HEK293 (cell line): ENCODE measurements at regions not wholly inside any gene's neighbourhood (a gene's known extent, or its start where the extent isn't known, plus 50 kb on each side); places are given as distances from the start of the nearest gene placed in this dataset.

Experiments
- CTCF ChIA-PET: fragments of 350-600 bp; formaldehyde crosslinking; extraction: SDS; loops from one replicate; lab custom pipeline; 2021; ENCODE audit warnings: antibody characterized with exemption; lab: Yijun Ruan, JAX
- POLR2A ChIA-PET: fragments of 300-600 bp; formaldehyde crosslinking; extraction: SDS; loops from one replicate; lab custom pipeline; 2020; ENCODE audit warnings: antibody characterized with exemption, inconsistent platforms; lab: Yijun Ruan, JAX
- H3K27ac ChIP-seq: fragments of 200-500 bp; sonication (Bioruptor generic); 2 replicates; pipeline ENCODE4 v1.5.1; 2014; ENCODE audit warnings: low read depth, low read length, control low read depth, inconsistent platforms; ENCODE audit errors: extremely low read depth
- H3K36me3 ChIP-seq, 2 experiments: fragments of 200-500 bp in 1 of 2; sonication (Bioruptor generic) in 1 of 2; 1 replicate in 1 of 2; 2 replicates in 1 of 2; pipeline ENCODE4 v1.5.1; 2014 to 2017; ENCODE audit warnings: inconsistent platforms in 2 of 2, low read length in 2 of 2; ENCODE audit not compliant: control insufficient read depth in 2 of 2, insufficient read depth in 1 of 2
- H3K4me1 ChIP-seq: fragments of 200-500 bp; sonication (Bioruptor generic); 2 replicates; pipeline ENCODE4 v1.5.1; 2014; ENCODE audit warnings: mild to moderate bottlenecking, low read length, inconsistent platforms; ENCODE audit not compliant: control insufficient read depth, insufficient read depth
- H3K4me3 ChIP-seq: 2 replicates; pipeline ENCODE4 v1.5.1; 2011; ENCODE audit warnings: low read depth, mild to moderate bottlenecking, control low read depth, low read length, moderate library complexity
- H3K9me3 ChIP-seq: fragments of 200-500 bp; sonication (Bioruptor generic); 2 replicates; pipeline ENCODE4 v1.5.1; 2014; ENCODE audit warnings: low read depth, low read length, inconsistent platforms; ENCODE audit not compliant: control insufficient read depth, insufficient read depth
- MEIS1 ChIP-seq: sonication (generic); formaldehyde crosslinking; IDR thresholded peaks from 2 replicates; pipeline ENCODE4 v1.8.1; 2022; ENCODE audit warnings: missing genetic modification reagents, mild to moderate bottlenecking, borderline replicate concordance
- PRDM1 ChIP-seq: fragments of 450-650 bp; formaldehyde crosslinking; IDR thresholded peaks from 2 replicates; pipeline ENCODE4; 2016; ENCODE audit warnings: missing biosample characterization, missing genetic modification characterization
- SETDB1 ChIP-seq: IDR thresholded peaks from one replicate; pipeline ENCODE4 v1.6.1; 2017; ENCODE audit warnings: mild to moderate bottlenecking, low read length, moderate library complexity, mixed read lengths; ENCODE audit not compliant: insufficient read length
- TRIM28 ChIP-seq: IDR thresholded peaks from 2 replicates; pipeline ENCODE4 v1.6.1; 2011; ENCODE audit warnings: low read length, control low read depth, borderline replicate concordance
- ZFHX2 ChIP-seq: fragments of 450-650 bp; formaldehyde crosslinking; conservative IDR thresholded peaks from 2 replicates; pipeline ENCODE4 v1.5.1; 2016; ENCODE audit warnings: missing biosample characterization, missing genetic modification characterization
- ZFP37 ChIP-seq: fragments of 450-650 bp; formaldehyde crosslinking; IDR thresholded peaks from 2 replicates; pipeline ENCODE4 v1.5.1; 2016; ENCODE audit warnings: missing biosample characterization, missing genetic modification characterization
- ZFP41 ChIP-seq: fragments of 450-650 bp; formaldehyde crosslinking; IDR thresholded peaks from 2 replicates; pipeline ENCODE4 v1.5.1; 2016; ENCODE audit warnings: missing biosample characterization, missing genetic modification characterization, borderline replicate concordance
- ZNF211 ChIP-seq: fragments of 450-650 bp; formaldehyde crosslinking; IDR thresholded peaks from 2 replicates; pipeline ENCODE4 v1.5.1; 2016; ENCODE audit warnings: low read depth, missing biosample characterization, missing genetic modification characterization
- ZNF473 ChIP-seq: fragments of 450-650 bp; formaldehyde crosslinking; IDR thresholded peaks from 2 replicates; pipeline ENCODE4 v1.5.1; 2017; ENCODE audit warnings: missing biosample characterization, missing genetic modification characterization
- ZNF521 ChIP-seq: fragments of 450-650 bp; formaldehyde crosslinking; IDR thresholded peaks from 2 replicates; pipeline ENCODE4 v1.5.1; 2017; ENCODE audit warnings: missing biosample characterization, mild to moderate bottlenecking, missing genetic modification characterization
- ZNF561 ChIP-seq: fragments of 450-650 bp; IDR thresholded peaks from 2 replicates; pipeline ENCODE4 v1.5.1; 2018; ENCODE audit warnings: missing biosample characterization, missing genetic modification characterization, borderline replicate concordance
- ZNF629 ChIP-seq: fragments of 450-650 bp; formaldehyde crosslinking; IDR thresholded peaks from 2 replicates; pipeline ENCODE4 v1.5.1; 2017; ENCODE audit warnings: missing biosample characterization, missing genetic modification characterization
- TF ChIP-seq, protein P1 (sequence below): fragments of 450-650 bp; formaldehyde crosslinking; IDR thresholded peaks from 2 replicates; pipeline ENCODE4 v1.5.1; 2016; ENCODE audit warnings: missing biosample characterization, missing genetic modification characterization
- TF ChIP-seq, protein P2 (sequence below): IDR thresholded peaks from 2 replicates; pipeline ENCODE4 v1.6.1; 2011; ENCODE audit warnings: mild to moderate bottlenecking, low read depth, low read length, borderline replicate concordance
- TF ChIP-seq, protein P3 (sequence below): fragments of 450-650 bp; formaldehyde crosslinking; IDR thresholded peaks from 2 replicates; pipeline ENCODE4 v1.5.1; 2016; ENCODE audit warnings: missing biosample characterization, missing genetic modification characterization, borderline replicate concordance
- TF ChIP-seq, protein P4 (sequence below): fragments of 450-650 bp; formaldehyde crosslinking; IDR thresholded peaks from 2 replicates; pipeline ENCODE4 v1.5.1; 2016; ENCODE audit warnings: missing biosample characterization, missing genetic modification characterization
- TF ChIP-seq, protein P5 (sequence below): fragments of 450-650 bp; formaldehyde crosslinking; IDR thresholded peaks from 2 replicates; pipeline ENCODE4 v1.5.1; 2016; ENCODE audit warnings: missing biosample characterization, missing genetic modification characterization

DNA sequence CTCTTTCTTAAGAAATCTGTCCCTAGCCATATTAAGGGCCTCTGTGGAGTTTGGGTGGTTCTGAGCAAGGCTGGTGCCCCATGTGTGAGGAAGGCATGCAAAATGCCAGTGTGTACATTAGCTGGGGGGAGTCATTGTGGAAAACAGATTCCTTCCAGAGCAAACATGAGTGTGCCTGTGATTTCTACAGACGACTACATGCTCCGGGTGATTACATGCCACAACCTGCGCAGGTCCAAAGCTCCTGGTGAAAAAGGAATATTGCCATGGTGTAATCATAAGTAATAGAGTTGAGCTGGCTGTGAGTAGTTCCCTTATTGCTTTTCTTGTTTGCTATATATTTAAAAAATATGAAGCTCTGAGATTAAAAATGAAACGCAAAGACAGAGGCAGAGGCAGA lies 102.1 kb downstream of the ACER2 start:
- no peak overlapping the region for H3K27ac ChIP-seq
- CTCF ChIA-PET: interaction anchor here (0.8 kb wide), 1 partner anchor 40 kb away, joined by 4 read pairs; no protein-coding TSS in a partner anchor
- H3K9me3 ChIP-seq: no peaks in the 10 kb centered on the region
- no peak overlapping the region for H3K4me3 ChIP-seq
- no peaks in the 10 kb centered on the region for H3K4me1 ChIP-seq
- H3K36me3 ChIP-seq: no peaks in the 10 kb centered on the region
- POLR2A ChIA-PET: no interaction called here
- TF ChIP-seq MEIS1 (no peak), ZFHX2 (tag by site-specific recombination) (no peak), ZFP41 (tag by site-specific recombination) (no peak), ZNF473 (tag by site-specific recombination) (no peak), SETDB1 (no peak), ZFP37 (tag by site-specific recombination) (no peak), ZNF629 (tag by site-specific recombination) (no peak), ZNF211 (tag by site-specific recombination) (no peak), TRIM28 (no peak), PRDM1 (no peak), ZNF521 (tag by site-specific recombination) (no peak), ZNF561 (tag by site-specific recombination) (no peak)
- TF ChIP-seq, protein P1, sequence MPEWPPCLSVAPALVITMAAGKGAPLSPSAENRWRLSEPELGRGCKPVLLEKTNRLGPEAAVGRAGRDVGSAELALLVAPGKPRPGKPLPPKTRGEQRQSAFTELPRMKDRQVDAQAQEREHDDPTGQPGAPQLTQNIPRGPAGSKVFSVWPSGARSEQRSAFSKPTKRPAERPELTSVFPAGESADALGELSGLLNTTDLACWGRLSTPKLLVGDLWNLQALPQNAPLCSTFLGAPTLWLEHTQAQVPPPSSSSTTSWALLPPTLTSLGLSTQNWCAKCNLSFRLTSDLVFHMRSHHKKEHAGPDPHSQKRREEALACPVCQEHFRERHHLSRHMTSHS (tag by site-specific recombination): no peak
- TF ChIP-seq, protein P2, sequence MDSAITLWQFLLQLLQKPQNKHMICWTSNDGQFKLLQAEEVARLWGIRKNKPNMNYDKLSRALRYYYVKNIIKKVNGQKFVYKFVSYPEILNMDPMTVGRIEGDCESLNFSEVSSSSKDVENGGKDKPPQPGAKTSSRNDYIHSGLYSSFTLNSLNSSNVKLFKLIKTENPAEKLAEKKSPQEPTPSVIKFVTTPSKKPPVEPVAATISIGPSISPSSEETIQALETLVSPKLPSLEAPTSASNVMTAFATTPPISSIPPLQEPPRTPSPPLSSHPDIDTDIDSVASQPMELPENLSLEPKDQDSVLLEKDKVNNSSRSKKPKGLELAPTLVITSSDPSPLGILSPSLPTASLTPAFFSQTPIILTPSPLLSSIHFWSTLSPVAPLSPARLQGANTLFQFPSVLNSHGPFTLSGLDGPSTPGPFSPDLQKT: no peak
- TF ChIP-seq, protein P3, sequence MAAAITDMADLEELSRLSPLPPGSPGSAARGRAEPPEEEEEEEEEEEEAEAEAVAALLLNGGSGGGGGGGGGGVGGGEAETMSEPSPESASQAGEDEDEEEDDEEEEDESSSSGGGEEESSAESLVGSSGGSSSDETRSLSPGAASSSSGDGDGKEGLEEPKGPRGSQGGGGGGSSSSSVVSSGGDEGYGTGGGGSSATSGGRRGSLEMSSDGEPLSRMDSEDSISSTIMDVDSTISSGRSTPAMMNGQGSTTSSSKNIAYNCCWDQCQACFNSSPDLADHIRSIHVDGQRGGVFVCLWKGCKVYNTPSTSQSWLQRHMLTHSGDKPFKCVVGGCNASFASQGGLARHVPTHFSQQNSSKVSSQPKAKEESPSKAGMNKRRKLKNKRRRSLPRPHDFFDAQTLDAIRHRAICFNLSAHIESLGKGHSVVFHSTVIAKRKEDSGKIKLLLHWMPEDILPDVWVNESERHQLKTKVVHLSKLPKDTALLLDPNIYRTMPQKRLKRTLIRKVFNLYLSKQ (tag by site-specific recombination): no peak
- TF ChIP-seq, protein P4, sequence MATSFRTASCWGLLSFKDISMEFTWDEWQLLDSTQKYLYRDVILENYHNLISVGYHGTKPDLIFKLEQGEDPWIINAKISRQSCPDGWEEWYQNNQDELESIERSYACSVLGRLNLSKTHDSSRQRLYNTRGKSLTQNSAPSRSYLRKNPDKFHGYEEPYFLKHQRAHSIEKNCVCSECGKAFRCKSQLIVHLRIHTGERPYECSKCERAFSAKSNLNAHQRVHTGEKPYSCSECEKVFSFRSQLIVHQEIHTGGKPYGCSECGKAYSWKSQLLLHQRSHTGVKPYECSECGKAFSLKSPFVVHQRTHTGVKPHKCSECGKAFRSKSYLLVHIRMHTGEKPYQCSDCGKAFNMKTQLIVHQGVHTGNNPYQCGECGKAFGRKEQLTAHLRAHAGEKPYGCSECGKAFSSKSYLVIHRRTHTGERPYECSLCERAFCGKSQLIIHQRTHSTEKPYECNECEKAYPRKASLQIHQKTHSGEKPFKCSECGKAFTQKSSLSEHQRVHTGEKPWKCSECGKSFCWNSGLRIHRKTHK (tag by site-specific recombination): no peak
- TF ChIP-seq, protein P5, sequence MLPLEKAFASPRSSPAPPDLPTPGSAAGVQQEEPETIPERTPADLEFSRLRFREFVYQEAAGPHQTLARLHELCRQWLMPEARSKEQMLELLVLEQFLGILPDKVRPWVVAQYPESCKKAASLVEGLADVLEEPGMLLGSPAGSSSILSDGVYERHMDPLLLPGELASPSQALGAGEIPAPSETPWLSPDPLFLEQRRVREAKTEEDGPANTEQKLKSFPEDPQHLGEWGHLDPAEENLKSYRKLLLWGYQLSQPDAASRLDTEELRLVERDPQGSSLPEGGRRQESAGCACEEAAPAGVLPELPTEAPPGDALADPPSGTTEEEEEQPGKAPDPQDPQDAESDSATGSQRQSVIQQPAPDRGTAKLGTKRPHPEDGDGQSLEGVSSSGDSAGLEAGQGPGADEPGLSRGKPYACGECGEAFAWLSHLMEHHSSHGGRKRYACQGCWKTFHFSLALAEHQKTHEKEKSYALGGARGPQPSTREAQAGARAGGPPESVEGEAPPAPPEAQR (tag by site-specific recombination): no peak
